Islet precursor cell (in vitro differentiated cells): ENCODE measurements at regions not wholly inside any gene's neighbourhood (a gene's known extent, or its start where the extent isn't known, plus 50 kb on each side); places are given as distances from the start of the nearest gene placed in this dataset.
A peak's percentile ranks its signal among the peaks of the same experiment; 100 is the strongest.

Source experiments
- DNase-seq: peaks from one replicate; pipeline ENCODE4 v3.0.0-alpha.2; 2018

DNA sequence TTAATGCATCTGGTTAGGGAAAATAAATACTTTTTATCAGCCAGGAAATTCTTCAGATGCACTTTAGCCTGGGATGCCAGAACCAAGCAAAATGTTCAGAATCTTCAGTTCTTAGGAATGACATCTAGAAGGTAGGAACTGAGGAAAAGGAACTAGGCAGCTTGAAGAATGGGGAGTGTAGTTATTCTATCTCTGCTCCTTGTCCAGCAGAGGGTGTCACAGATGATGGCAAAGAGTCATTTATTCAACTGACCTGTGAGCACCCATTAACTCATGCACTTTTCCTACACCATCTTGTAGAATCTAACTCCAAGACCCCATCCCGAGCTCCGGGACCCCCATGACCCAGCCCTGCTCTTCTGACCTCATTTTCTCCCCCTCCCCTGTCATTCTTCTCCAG, 122.1 kb upstream of the ISX start:
- DNase-seq, result no peak

DNA sequence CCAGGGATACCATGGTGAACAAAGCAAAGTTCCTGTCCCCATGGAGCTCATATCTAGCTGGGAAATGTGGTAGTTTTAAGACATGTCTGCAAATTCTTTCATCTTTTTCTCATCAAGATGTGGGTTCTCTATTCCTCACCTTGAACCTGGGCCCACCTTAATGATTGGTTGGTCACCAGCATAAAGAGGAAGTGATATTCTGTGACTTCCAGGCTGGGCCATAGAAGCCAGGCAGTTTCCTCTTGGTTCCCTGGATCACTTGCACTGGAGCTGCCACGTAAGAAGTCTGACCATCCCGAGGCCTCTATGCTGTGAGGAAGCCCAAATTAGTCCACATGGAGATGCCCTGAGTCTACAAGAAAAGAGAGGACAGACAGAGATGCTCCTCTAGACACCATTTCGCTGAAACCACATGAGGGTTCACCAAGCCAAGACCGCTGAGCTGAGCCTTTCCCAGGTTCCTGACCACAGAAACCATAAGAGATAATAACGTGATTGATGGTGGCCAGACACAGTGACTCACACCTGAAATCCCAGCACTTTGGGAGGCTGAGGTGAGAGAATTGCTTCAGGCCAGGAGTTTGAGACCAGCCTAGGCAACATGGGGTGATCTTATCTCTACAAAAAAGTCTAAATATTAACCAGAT, 119.5 kb upstream of the ISX start:
- peak; percentile 89 for DNase-seq

- peak; percentile 83 for DNase-seq
These were observed 115.5 kb upstream of the ISX start for GRCh38 chr22:34950489-34950888.

DNA sequence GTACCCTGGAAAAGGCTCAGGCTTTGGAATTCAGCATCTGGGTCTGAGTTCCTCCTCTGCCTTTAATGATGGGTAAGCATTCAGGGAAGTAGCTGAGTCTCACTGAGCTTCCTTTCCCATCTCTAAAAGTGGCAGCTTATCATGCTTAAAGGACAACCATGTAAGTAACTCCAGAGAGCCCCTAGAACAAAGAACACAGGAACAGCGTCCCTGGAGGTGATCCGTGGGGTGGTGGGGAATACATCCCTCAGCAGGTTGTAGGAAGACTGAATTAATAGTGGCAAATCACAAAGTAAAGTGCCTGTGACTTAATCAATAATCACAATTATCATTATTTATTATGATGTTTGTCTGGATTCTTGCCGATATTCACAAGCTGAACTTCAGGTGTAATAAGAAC, 114.7 kb upstream of the ISX start:
- no peak for DNase-seq

- no peak for DNase-seq
These were observed 106.0 kb upstream of the ISX start for GRCh38 chr22:34960005-34960404.

DNA sequence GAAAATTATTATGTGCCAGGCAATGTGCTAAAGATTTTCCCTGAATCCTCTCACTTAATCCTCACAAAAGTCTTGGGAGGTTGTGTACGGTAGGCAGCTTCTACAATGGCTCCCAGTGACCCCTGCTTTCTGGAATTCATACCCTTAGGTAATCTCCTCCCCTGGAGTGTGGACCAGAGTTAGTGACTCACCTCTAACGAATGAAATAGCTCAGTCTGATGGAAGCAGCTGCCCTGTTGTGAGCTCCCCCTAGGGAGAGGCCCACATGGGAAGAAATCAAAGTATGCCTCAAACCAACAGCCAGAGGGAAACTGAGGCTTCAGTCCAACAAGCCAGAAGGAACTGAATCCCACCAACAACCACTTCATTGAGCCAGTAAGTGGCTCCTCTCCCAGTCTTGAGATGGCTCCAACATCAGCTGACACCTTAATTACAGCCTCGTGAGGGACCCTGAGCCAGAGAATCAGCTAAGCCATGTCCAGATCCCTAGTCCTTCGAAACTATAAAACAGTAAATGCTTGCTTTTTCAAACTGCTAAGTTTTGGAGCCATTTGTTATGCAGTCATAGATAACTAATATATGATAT, 98.9 kb upstream of the ISX start:
- peak; percentile 91 for DNase-seq

GRCh38 chr22:34969001-34969790, 96.8 kb upstream of the ISX start:
- no peak for DNase-seq

DNA sequence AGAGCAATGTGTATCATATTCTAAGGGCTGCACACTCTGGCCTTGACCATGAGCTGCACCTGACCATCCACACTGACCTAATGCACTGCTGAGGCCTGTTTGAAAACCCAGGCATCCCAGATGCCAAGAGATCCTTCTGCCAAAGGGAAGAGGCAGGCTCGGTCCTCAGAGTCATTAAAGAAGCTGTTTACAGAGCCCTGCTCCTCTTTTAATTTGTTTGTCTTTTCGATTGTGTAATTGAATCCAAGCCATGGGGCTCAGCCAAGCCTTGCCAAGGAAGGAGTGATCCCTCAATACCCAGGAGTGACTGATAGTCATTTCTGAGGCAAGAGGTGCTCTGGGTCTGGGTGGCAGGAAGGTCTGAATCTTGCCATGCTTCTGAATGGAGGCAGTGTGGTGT, 94.5 kb upstream of the ISX start:
- DNase-seq, result no peak

GRCh38 chr22:34972191-34972897, 93.6 kb upstream of the ISX start:
- DNase-seq, result peak; percentile 80

DNA sequence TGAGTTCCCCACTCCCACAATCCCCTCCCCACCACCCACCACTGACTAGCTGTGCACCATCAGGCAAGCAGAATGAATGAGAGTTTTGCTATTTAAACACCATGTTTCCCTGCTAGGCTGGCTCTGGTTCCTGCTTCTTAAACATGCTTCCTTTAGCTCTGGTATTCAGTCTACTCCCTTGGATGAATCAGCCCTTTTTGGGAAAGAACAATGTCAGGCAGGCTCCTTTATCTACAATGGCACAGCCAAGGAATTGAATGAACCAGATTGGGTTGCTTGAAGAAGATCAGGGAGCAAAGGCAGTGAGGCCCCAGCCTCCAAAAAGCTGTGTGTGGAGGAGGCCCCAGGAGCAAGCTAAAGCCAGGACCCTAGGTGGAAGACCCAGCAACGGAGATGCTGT, 92.9 kb upstream of the ISX start:
- no peak for DNase-seq

GRCh38 chr22:34973926-34974325, 92.0 kb upstream of the ISX start:
- peak; percentile 89 for DNase-seq

GRCh38 chr22:34975721-34976120, 90.2 kb upstream of the ISX start:
- DNase-seq, result no peak

DNA sequence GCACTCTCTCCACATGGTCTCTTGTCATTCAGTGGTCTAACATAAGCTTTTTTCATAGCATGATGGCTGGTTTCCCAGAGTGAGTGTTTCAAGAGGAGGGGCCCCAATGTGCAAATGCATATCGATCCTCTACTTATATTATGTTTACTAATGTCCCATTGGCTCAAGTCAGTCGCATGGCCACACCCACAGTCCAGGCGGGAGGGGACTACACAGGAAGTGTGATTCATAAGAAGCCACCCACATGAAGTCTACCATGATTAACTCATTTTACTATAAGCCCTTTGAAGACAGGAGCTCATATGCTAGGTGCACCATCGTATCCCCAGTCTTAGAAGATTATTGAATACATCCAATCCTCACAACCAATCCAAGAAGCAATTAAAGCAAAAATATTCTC, 89.5 kb upstream of the ISX start:
- DNase-seq, result no peak

GRCh38 chr22:34976886-34977285, 89.1 kb upstream of the ISX start:
- no peak for DNase-seq

GRCh38 chr22:34986523-34986922, 79.4 kb upstream of the ISX start:
- no peak for DNase-seq

GRCh38 chr22:34992672-34993071, 73.3 kb upstream of the ISX start:
- peak; percentile 61 for DNase-seq

DNA sequence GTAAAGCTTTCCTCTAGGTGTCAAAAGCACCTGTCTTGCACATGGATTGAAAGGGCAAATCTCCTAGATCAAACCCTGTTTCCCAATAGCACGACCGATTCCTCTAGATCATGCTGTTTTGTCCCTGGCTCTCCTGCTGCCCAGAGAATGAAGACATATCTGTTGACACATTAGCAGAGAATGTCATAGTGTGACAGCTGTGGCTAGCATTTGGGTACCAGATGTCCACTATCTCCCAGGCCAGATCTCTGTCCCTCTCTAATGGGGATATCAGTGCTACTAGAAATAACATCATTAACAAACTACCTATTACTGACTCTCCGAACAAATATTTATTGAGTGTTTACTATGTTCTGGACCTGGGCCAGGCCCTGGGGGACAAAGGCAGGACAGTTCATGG, 72.4 kb upstream of the ISX start:
- no peak for DNase-seq

GRCh38 chr22:34997633-34998299, 68.2 kb upstream of the ISX start:
- no peak for DNase-seq

GRCh38 chr22:34998921-34999320, 67.0 kb upstream of the ISX start:
- no peak for DNase-seq

DNA sequence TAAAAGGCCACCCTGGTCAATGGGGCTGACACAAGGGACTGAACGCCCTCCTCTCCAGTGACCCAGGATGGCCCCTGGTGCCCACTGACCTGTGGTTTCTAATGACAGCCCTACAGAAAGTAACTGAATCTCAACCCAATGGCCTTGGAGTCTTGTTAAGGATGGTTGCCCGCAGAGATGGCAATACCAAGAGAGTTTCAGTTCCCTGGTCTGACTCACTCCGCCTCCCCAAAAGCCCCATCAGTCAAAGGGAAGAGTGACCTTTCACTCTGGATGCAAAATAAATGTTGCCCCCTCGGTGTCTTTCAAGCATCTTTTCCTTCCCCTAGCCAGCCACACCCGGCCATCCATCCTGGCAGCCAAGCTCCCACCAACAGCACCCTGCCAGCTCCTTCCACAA, 57.7 kb upstream of the ISX start:
- DNase-seq, result no peak

GRCh38 chr22:35010543-35010942, 55.4 kb upstream of the ISX start:
- DNase-seq, result no peak

DNA sequence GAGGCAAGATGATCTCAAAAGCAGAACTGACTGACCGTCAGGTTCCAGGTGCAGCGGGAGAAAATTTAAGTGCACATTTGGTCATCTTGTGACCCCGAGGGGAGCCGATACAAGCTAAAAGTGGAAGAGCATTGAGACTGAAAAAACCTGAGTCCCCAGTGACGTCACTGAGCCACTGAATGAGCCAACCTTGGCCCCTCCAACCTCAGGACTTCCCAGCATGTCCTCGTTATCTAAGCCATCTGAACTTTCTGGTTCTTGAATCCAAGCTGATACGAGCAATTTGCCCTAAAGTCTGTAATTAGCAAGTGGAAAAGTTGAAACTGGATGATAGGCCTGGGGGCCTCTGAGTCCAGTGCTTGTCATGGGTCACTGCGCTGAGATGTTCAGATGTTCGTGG, 51.1 kb upstream of the ISX start:
- DNase-seq, result peak; percentile 58
